GM19455 (cell line): ENCODE measurements at regions not wholly inside any gene's neighbourhood (a gene's known extent, or its start where the extent isn't known, plus 50 kb on each side); places are given as distances from the start of the nearest gene placed in this dataset.
"Not testable (repeated sequence)": the region's sequence is repeated elsewhere in the genome, so short reads cannot be mapped to it uniquely, and the experiment has no call there.

Experiments used
- ATAC-seq: cut with Tn5 transposase; IDR thresholded peaks from one replicate; pipeline ENCODE4 v1.9.1; 2021; ENCODE audit not compliant: unreplicated experiment

- ATAC-seq: no peak
These were observed 141.8 kb downstream of the SIM1 start for GRCh38 chr6:100322886-100323285.

- ATAC-seq: no peak
These were observed 144.0 kb downstream of the SIM1 start for GRCh38 chr6:100320686-100321085.

- ATAC-seq: no peak
These were observed 147.7 kb downstream of the SIM1 start for GRCh38 chr6:100317031-100317430.

- no peak for ATAC-seq
These were observed 150.5 kb downstream of the SIM1 start for GRCh38 chr6:100314186-100314585.

- ATAC-seq: no peak
These were observed 152.9 kb downstream of the SIM1 start for GRCh38 chr6:100311707-100312251.

- ATAC-seq: no peak
These were observed 155.5 kb downstream of the SIM1 start for GRCh38 chr6:100309174-100309573.

- ATAC-seq: no peak
These were observed 157.2 kb downstream of the SIM1 start for GRCh38 chr6:100307561-100307960.

GRCh38 chr6:100305209-100305869 is 159.4 kb downstream of the SIM1 start:
- no peak for ATAC-seq

- ATAC-seq: no peak
These were observed 160.1 kb downstream of the SIM1 start for GRCh38 chr6:100304575-100304974.

GRCh38 chr6:100301731-100302130 is 163.0 kb downstream of the SIM1 start:
- no peak for ATAC-seq

GRCh38 chr6:100300221-100300736 is 164.4 kb downstream of the SIM1 start:
- no peak for ATAC-seq

- no peak for ATAC-seq
These were observed 167.7 kb downstream of the SIM1 start for GRCh38 chr6:100296810-100297544.

- not testable (repeated sequence) for ATAC-seq
These were observed 169.5 kb downstream of the SIM1 start for GRCh38 chr6:100295172-100295571.

GRCh38 chr6:100289285-100289684 is 175.4 kb downstream of the SIM1 start:
- ATAC-seq: no peak

GRCh38 chr6:100288311-100288710 is 176.4 kb downstream of the SIM1 start:
- no peak for ATAC-seq

GRCh38 chr6:100283285-100283684 is 181.4 kb downstream of the SIM1 start:
- ATAC-seq: no peak

- ATAC-seq: no peak
These were observed 183.2 kb downstream of the SIM1 start for GRCh38 chr6:100281471-100281901.

GRCh38 chr6:100276311-100277057 is 188.2 kb downstream of the SIM1 start:
- ATAC-seq: no peak

- no peak for ATAC-seq
These were observed 190.6 kb downstream of the SIM1 start for GRCh38 chr6:100274147-100274546.

- no peak for ATAC-seq
These were observed 193.1 kb downstream of the SIM1 start for GRCh38 chr6:100271625-100272024.

- no peak for ATAC-seq
These were observed 193.5 kb downstream of the SIM1 start for GRCh38 chr6:100271202-100271601.
